Parathyroid adenoma (tissue), 2 donors: ENCODE measurements at regions not wholly inside any gene's neighbourhood (a gene's known extent, or its start where the extent isn't known, plus 50 kb on each side); places are given as distances from the start of the nearest gene placed in this dataset.

Source experiments
- H2AFZ ChIP-seq: fragments of 300-600 bp; sonication (generic); one replicate; pipeline ENCODE4 v1.7.0; 2017; ENCODE audit warnings: antibody characterized with exemption, mild to moderate bottlenecking
- H3K27ac ChIP-seq: fragments of 300-600 bp; sonication (generic); one replicate; pipeline ENCODE4 v1.7.0; 2017
- H3K27me3 ChIP-seq: fragments of 300-600 bp; sonication (generic); one replicate; pipeline ENCODE4 v1.7.0; 2017; ENCODE audit warnings: low read length; ENCODE audit not compliant: control insufficient read depth, insufficient read depth
- H3K36me3 ChIP-seq: fragments of 300-600 bp; sonication (generic); one replicate; pipeline ENCODE4 v1.7.0; 2017; ENCODE audit warnings: low read length; ENCODE audit not compliant: control insufficient read depth, insufficient read depth
- H3K4me1 ChIP-seq: fragments of 300-600 bp; sonication (generic); one replicate; pipeline ENCODE4 v1.7.0; 2017; ENCODE audit warnings: control low read depth
- H3K4me2 ChIP-seq: fragments of 300-600 bp; sonication (generic); one replicate; pipeline ENCODE4 v1.7.0; 2017; ENCODE audit warnings: low read length
- H3K4me3 ChIP-seq: fragments of 300-600 bp; sonication (generic); one replicate; pipeline ENCODE4 v1.7.0; 2017; ENCODE audit warnings: low read depth, low read length
- H3K79me2 ChIP-seq: fragments of 300-600 bp; sonication (generic); one replicate; pipeline ENCODE4 v1.7.0; 2017; ENCODE audit warnings: control low read depth
- H3K9ac ChIP-seq: fragments of 300-600 bp; sonication (generic); one replicate; pipeline ENCODE4 v1.7.0; 2017; ENCODE audit warnings: mild to moderate bottlenecking
- H3K9me3 ChIP-seq: fragments of 300-600 bp; sonication (generic); one replicate; pipeline ENCODE4 v1.7.0; 2017; ENCODE audit warnings: low read length; ENCODE audit not compliant: control insufficient read depth
- CTCF ChIP-seq: fragments of 300-600 bp; sonication (generic); IDR thresholded peaks from one replicate; pipeline ENCODE4 v1.7.0; 2017; ENCODE audit warnings: antibody characterized with exemption, mild to moderate bottlenecking
- donor health status: primary hyperparathyroidism.

DNA sequence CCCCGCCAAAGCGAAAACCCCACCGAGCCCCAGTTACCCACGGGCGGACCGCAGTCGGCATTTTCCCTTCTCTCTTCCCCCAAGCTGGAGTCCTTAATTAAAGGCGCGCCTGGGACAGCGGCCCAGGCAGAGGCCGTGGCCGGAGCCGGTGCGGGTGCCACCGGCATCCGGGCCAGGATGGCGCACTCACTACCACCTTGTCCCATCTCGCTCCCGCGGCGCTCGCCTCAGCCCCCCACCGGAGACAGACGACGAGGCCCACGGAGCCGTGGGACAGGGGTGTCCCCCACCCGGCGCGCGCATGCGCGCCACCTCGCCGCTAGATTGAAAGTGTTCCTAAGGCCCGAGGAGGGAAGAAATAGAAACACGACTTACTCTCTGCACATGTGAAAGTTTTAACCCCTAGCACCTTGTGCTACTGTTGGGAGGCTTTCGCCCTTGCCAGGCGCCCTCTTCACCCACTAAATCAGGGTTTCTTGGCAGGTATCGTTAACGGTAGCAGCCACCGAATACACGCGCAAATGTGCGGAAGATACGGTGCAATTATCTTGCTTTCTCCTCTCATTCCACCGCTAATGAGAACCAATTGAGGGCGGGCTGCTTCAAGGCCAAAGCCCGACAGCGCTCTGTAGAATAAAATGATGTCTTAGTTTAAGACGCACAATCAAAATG lies 64.3 kb upstream of the CCDC160 start:
- no peaks in the 10 kb centered on the region for H3K9me3 ChIP-seq
- no peaks in the 10 kb centered on the region for H3K36me3 ChIP-seq
- no peak overlapping the region for H3K27ac ChIP-seq
- H2AFZ ChIP-seq = peak overlapping the region; percentile 83
- no peak overlapping the region for H3K9ac ChIP-seq
- H3K4me2 ChIP-seq = peak overlapping the region; percentile 68
- H3K4me1 ChIP-seq = no peaks in the 10 kb centered on the region
- peak overlapping the region; percentile 55 for H3K4me3 ChIP-seq
- H3K79me2 ChIP-seq = no peaks in the 10 kb centered on the region
- no peak for TF ChIP-seq CTCF
- no peaks in the 10 kb centered on the region for H3K27me3 ChIP-seq

GRCh38 chrX:134173541-134174272 lies 63.3 kb upstream of the CCDC160 start:
- Histone ChIP-seq H3K27me3 (no peaks in the 10 kb centered on the region), H3K4me3 (no peak overlapping the region)

DNA sequence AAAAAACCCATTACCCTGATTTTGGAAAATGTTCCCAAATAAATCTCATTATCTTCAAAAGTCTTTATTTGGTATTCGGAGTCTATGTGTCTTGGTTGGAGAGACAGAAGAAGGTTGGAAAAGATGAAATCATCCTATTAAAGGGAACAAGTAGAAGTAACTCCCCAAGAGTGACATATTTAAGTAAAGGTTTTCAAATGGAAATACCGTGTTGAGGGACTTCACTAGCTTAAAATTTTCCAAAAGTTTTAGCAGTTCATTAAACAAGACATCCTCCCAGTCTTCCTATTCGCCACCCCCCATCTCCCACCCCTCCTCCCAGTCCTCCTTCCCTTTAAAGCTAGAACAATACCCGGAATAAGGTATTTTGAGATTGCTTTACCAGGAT lies 62.7 kb upstream of the CCDC160 start:
- Histone ChIP-seq H3K9ac (no peak overlapping the region), H3K36me3 (no peaks in the 10 kb centered on the region), H3K4me3 (no peak overlapping the region), H2AFZ (no peak overlapping the region), H3K4me2 (no peak overlapping the region), H3K9me3 (no peaks in the 10 kb centered on the region), H3K27ac (no peak overlapping the region), H3K79me2 (no peaks in the 10 kb centered on the region), H3K4me1 (no peaks in the 10 kb centered on the region), H3K27me3 (no peaks in the 10 kb centered on the region)
- no peak for TF ChIP-seq CTCF

More at GRCh38 chrX:134173541-134174272, 63.3 kb upstream of the CCDC160 start:
- peak overlapping the region; percentile 9 for H3K4me2 ChIP-seq
- no peaks in the 10 kb centered on the region for H3K36me3 ChIP-seq
- H3K27ac ChIP-seq = no peak overlapping the region
- no peaks in the 10 kb centered on the region for H3K79me2 ChIP-seq
- H3K4me1 ChIP-seq = no peaks in the 10 kb centered on the region
- H3K9ac ChIP-seq = no peak overlapping the region
- H3K9me3 ChIP-seq = no peaks in the 10 kb centered on the region
- no peak for TF ChIP-seq CTCF
- H2AFZ ChIP-seq = no peak overlapping the region

- Histone ChIP-seq H3K4me3 (no peak overlapping the region), H2AFZ (no peak overlapping the region), H3K27me3 (no peaks in the 10 kb centered on the region), H3K4me1 (no peaks in the 10 kb centered on the region), H3K36me3 (no peaks in the 10 kb centered on the region), H3K9ac (no peak overlapping the region), H3K79me2 (no peaks in the 10 kb centered on the region), H3K9me3 (no peaks in the 10 kb centered on the region), H3K27ac (no peak overlapping the region), H3K4me2 (no peak overlapping the region)
- TF ChIP-seq CTCF = no peak
These were observed 62.1 kb upstream of the CCDC160 start for GRCh38 chrX:134174859-134175258.
